IgD-negative memory B cell (primary cell): ENCODE measurements at regions not wholly inside any gene's neighbourhood (a gene's known extent, or its start where the extent isn't known, plus 50 kb on each side); places are given as distances from the start of the nearest gene placed in this dataset.

Source experiments
- H3K27ac Mint-ChIP-seq, 3 donors: one replicate each; pipeline ENCODE4 v1.8.0; 2020 to 2022; ENCODE audit warnings: mild to moderate bottlenecking in 3 of 3, mixed read lengths in 3 of 3, moderate library complexity in 1 of 3
- H3K27me3 Mint-ChIP-seq: one replicate; pipeline ENCODE4 v1.8.0; 2021; ENCODE audit warnings: mixed read lengths
- H3K36me3 Mint-ChIP-seq: one replicate; pipeline ENCODE4 v1.8.0; 2020; ENCODE audit warnings: mild to moderate bottlenecking, mixed read lengths
- H3K4me1 Mint-ChIP-seq, 3 donors: one replicate each; pipeline ENCODE4 v1.8.0; 2020 to 2022; ENCODE audit warnings: mixed read lengths in 3 of 3, mild to moderate bottlenecking in 1 of 3
- H3K4me3 Mint-ChIP-seq, 4 donors: one replicate each; pipeline ENCODE4 v1.8.0; 2020 to 2022; ENCODE audit warnings: mild to moderate bottlenecking in 4 of 4, mixed read lengths in 4 of 4, moderate library complexity in 3 of 4
- H3K9me3 Mint-ChIP-seq, 3 donors: one replicate each; pipeline ENCODE4 v1.8.0; 2020 to 2021; ENCODE audit warnings: mixed read lengths in 3 of 3, mild to moderate bottlenecking in 1 of 3

DNA sequence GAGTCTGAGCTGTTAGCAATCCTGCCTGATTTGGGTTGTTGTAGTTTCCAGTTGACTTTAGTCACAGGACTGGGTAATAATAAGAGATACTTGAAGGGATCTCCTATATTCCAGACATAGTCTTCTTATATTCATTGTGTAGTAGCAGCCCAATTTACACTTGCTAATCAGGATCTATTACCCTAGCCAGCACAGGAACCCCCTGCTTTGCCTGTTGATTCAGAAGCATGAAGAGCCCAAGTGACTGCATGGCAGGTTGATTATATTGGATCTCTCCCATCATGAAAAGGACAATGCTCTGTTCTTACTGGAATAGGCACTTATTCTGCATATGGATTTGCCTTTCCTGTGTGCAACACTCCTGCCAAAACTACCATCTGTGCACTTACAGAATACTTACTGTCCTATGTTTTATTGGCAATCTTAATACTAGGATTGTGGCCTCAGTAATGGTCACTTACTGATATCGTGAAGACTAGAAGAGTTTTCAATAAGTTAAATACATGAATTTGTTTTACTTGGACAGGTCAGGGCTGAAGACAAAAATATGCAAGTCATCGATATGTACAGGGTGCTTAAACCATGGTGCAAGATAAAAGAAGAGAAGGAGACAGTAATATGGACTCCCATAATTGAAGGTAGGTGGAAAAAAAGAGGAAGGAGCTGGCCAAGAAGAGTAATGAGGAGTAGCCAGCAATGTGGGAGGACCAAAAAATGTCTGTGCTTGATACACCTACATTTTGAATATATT, 304.1 kb downstream of the MCTP2 start:
- H3K27ac Mint-ChIP-seq, result no peak overlapping the region
- H3K36me3 Mint-ChIP-seq, result no peaks in the 10 kb centered on the region
- peaks cover 0 to 2% (median 0%) of the 10 kb centered on the region in 3 donors for H3K9me3 Mint-ChIP-seq
- H3K27me3 Mint-ChIP-seq, result no peaks in the 10 kb centered on the region
- no peaks in the 10 kb centered on the region for H3K4me1 Mint-ChIP-seq
- H3K4me3 Mint-ChIP-seq, result no peak overlapping the region

DNA sequence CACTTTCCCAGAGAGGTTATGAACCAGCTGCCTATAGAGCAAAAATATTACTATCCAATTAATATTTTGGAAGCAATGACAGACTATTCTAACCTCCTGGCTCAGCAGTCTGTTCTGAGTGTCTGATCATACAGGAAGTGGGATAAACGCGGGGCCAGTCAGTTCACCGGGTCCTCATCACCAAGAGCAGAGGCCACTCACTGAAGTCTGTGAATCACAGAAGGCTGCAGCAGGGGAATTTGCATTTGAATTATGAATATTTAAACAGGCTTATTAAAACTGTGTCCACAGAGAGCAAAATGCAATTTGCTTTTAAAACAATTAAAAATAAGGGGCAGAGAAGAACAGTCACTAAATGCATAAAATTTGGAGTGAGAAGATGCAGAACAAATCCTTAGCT, 305.2 kb downstream of the MCTP2 start:
- Mint-ChIP-seq H3K36me3 (no peaks in the 10 kb centered on the region), H3K9me3 (no peaks in the 10 kb centered on the region), H3K27ac (no peak overlapping the region), H3K4me3 (no peak overlapping the region), H3K27me3 (no peaks in the 10 kb centered on the region), H3K4me1 (no peaks in the 10 kb centered on the region)

DNA sequence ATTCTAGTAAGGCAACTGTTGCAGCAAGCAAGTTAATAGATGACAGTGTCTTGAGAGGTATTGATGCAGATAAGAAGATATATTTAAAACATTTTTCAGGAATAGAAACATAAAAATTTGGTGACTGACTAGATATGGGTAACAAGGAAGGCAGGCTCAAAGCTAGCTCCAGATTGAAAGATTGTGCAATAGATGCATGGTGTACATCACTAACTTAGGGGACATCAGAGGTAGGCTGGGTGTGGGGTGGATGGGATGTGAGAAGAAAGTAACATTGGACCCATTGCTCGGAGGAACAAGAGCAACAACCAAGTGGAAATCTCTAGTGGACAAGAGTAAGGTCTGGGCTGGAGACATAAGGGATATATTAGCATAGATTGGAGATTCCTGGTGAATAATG, 306.9 kb downstream of the MCTP2 start:
- no peaks in the 10 kb centered on the region for H3K4me1 Mint-ChIP-seq
- H3K27me3 Mint-ChIP-seq, result no peaks in the 10 kb centered on the region
- no peak overlapping the region for H3K27ac Mint-ChIP-seq

DNA sequence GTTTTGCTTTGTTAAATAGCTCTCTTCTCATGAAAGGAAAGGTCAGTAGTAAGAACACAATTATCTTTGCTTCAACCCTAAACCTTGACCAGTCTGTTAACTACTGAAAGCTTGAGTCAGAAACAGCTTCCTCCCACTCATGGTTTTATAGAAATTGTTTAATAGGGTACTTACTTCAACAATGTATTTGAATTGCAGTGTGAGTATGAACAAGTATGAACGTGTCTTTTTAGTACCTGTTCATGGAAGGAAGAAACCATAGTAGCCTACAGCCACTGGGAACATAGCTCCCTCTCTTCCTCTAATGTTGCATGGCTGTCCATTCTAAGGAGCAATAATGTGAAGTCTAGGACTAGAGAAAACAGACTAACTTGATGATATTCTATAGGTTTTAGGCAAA, 311.0 kb downstream of the MCTP2 start:
- Mint-ChIP-seq H3K36me3 (no peaks in the 10 kb centered on the region), H3K27ac (no peak overlapping the region), H3K4me1 (no peaks in the 10 kb centered on the region), H3K4me3 (no peak overlapping the region), H3K9me3 (no peaks in the 10 kb centered on the region), H3K27me3 (no peaks in the 10 kb centered on the region)

More for the DNA sequence above, 306.9 kb downstream of the MCTP2 start:
- Mint-ChIP-seq H3K9me3 (no peaks in the 10 kb centered on the region), H3K36me3 (no peaks in the 10 kb centered on the region), H3K4me3 (no peak overlapping the region)

DNA sequence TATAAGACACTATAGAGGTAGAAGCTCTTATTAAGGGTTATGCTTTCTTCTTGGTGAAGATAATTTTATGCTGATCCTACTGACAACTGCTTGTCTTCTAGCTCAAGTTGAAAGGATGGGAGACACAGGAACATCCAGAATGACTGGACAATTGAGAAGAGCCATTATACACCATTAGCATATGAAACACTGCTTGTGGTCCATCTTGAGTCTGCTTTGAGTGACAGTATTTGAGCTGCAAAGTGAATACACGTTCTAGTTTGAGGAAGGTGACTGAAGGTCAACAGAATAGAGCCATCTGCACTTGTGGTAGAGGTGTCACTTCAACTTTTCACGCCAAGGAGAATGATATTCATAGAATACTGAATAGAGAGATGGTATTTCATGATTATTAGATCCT, 315.4 kb downstream of the MCTP2 start:
- Mint-ChIP-seq H3K27me3 (peaks cover 2% of the 10 kb centered on the region), H3K9me3 (no peaks in the 10 kb centered on the region), H3K4me3 (no peak overlapping the region)

DNA sequence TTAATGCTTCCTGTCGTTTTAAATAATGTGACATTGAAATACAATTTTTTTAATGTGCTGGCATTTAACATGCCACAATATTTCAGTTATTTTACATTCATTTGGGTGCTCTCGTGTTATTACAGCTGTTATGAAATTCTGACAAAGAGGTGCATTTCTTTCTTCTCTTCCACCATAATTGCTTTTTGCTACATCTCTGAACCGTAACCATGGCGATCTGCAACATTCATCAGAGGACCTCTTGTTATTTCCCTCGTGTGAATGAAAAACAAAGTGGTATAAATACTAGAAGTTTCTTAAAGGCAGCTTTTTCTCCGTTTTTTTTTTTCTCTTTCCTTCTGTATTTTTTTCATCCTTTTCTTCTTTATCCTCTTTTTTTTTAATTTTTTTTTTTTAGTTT, 316.4 kb downstream of the MCTP2 start:
- H3K4me1 Mint-ChIP-seq, result no peaks in the 10 kb centered on the region
- H3K36me3 Mint-ChIP-seq, result no peaks in the 10 kb centered on the region
- peaks cover 0 to 2% (median 0%) of the 10 kb centered on the region in 3 donors for H3K9me3 Mint-ChIP-seq
- no peak overlapping the region for H3K4me3 Mint-ChIP-seq
- H3K27ac Mint-ChIP-seq, result no peak overlapping the region
- peaks cover 5% of the 10 kb centered on the region for H3K27me3 Mint-ChIP-seq

More for the DNA sequence above, 315.4 kb downstream of the MCTP2 start:
- H3K36me3 Mint-ChIP-seq, result no peaks in the 10 kb centered on the region
- H3K27ac Mint-ChIP-seq, result no peak overlapping the region
- no peaks in the 10 kb centered on the region for H3K4me1 Mint-ChIP-seq

DNA sequence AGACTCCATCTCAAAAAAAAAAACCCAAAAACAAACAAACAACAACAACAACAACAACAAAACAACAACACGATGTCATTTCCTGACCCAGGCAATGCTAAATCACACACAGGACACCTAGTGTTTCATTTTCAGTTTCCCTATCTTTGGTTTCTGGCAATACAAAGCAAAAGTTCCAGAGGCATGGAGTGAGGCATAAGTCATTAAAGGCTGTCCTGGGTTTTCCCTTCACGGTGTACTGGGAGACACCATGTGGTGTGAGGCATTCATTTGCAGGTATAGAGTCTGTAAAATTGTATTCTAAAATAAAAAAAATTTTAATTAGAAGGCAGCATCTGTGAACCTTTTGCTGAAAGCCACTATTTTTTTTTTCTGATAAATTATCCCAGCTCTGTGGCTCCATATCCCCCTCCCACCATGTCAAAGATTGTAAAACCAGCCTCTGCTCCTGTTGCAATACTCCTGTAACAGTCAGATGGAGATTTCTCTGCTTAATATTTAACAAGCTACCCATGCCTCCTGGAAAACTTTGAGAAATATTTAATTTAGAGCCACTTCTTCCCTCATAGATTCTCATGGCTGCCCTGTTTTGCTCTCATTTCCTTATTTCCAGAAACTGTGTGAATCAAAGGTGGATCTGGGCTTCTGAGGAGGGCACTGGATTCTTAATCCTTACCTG, 324.6 kb downstream of the MCTP2 start:
- H3K4me1 Mint-ChIP-seq, result peaks cover 0 to 2% (median 0%) of the 10 kb centered on the region in 3 donors
- no peaks in the 10 kb centered on the region for H3K36me3 Mint-ChIP-seq
- no peak overlapping the region for H3K27ac Mint-ChIP-seq
- peaks cover 6% of the 10 kb centered on the region for H3K27me3 Mint-ChIP-seq
- H3K9me3 Mint-ChIP-seq, result peaks cover 0 to 6% (median 2%) of the 10 kb centered on the region in 3 donors
- no peak overlapping the region for H3K4me3 Mint-ChIP-seq

DNA sequence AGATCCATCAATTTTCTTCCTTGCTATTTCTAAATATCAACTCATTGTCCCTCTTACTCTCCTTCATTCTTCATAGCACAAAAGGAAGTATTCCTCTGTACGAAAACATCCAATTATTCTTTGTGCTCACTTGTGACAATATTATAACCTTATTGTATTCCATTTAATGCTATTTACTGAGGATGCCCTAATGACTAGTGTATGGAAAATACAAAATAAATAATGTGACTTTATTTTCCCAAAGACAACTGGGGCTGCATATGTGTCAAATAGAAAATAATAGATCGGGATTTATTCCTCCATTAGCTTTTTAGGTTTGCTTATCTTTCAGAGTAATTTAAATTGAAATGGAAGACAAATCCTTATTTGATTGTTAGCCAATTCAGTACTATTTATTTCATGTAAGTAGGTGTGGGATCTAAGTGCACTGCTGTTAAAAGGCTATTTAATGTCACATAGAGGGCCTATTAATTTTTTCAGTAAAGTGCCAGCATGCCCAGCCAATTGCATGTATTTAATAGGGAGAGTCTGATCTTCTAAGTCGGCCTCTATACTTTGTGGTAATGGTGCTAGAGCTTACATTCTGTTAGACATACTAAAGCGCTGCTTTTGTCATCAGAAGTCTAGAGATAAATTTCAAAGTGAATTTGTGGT, 329.8 kb downstream of the MCTP2 start:
- Mint-ChIP-seq H3K4me1 (peaks cover 0 to 2% (median 0%) of the 10 kb centered on the region in 3 donors), H3K4me3 (no peak overlapping the region), H3K27ac (no peak overlapping the region), H3K27me3 (peaks cover 3% of the 10 kb centered on the region), H3K36me3 (no peaks in the 10 kb centered on the region), H3K9me3 (peaks cover 0 to 6% (median 4%) of the 10 kb centered on the region in 3 donors)

DNA sequence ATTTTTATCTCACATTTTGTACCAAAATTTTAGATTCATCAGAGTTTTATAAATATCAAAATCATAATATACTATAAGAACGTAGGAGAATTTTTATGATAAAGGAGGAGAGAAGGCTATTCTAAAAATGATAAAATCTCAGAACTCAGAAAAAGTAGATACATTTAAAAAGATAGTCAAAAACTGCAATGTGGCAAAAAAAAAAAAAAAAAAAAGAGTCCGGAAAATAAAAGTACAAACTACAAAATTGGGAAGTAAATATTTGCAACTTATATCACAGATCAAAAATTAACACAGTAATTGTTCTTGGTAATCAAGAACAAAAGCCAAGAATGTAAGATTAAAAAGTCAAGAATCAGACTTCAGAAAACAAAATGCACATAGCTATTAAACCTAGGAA, 332.1 kb downstream of the MCTP2 start:
- peaks cover 3% of the 10 kb centered on the region for H3K27me3 Mint-ChIP-seq
- no peaks in the 10 kb centered on the region for H3K36me3 Mint-ChIP-seq
- peaks cover 0 to 6% (median 4%) of the 10 kb centered on the region in 3 donors for H3K9me3 Mint-ChIP-seq
- no peak overlapping the region for H3K27ac Mint-ChIP-seq
- no peaks in the 10 kb centered on the region for H3K4me1 Mint-ChIP-seq
- no peak overlapping the region for H3K4me3 Mint-ChIP-seq

DNA sequence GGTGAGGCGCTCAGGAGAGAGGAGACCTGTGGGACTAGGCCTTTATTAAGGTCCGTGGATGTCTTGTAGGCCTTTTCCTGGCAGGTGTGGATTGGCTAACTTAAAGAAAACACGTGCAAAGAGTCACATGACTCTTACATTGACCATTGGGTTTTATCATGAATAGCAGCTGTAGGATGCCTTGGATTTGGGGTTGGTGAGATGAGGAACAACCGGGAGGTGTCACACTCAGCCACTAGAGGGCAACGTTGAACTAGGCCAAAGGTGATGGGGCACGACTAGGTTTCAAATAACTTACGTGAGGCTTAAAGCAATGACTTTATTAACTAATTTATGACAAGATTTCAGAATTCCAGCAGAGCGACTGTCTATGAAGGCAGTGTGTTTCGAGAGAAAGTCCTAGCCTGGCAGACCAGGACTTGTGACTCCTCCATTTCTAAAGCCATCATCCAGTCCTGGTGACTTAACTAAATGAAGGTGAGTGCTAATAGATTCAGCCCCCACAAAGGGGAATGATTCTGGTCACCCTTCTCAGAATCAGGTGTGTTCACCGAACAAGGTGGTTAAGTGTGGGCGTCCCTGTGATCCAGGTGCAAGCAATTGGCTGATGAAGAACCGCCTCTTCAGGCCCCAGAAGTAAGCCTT, 345.6 kb downstream of the MCTP2 start:
- Mint-ChIP-seq H3K9me3 (peaks cover 0 to 3% (median 0%) of the 10 kb centered on the region in 3 donors), H3K4me1 (no peaks in the 10 kb centered on the region), H3K36me3 (no peaks in the 10 kb centered on the region), H3K27me3 (peaks cover 23% of the 10 kb centered on the region), H3K4me3 (no peak overlapping the region), H3K27ac (no peak overlapping the region)

DNA sequence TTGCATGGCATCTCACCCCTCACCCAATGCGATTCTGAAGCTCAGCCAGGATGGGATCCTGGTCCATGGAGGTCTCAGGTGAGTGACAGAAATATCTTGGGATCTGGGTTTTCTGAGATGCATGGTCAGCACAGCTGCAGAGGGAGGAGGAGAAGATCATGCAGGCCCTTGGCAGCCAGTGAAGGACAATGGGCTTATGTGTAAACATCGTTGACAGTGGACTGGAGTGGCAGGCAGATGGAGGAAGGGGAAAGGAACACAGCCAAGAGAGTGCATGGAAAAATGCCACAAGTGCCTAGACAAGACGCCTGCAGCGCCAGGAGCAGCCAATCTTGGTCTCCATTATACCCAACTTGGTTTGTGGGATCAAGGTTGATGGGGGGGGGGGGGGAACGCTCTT, 347.9 kb downstream of the MCTP2 start:
- Mint-ChIP-seq H3K4me1 (peaks cover 0 to under 1% (median 0%) of the 10 kb centered on the region in 3 donors), H3K27me3 (peaks cover 35% of the 10 kb centered on the region), H3K9me3 (peaks cover 0 to 3% (median 0%) of the 10 kb centered on the region in 3 donors), H3K4me3 (no peak overlapping the region), H3K27ac (no peak overlapping the region), H3K36me3 (no peaks in the 10 kb centered on the region)

DNA sequence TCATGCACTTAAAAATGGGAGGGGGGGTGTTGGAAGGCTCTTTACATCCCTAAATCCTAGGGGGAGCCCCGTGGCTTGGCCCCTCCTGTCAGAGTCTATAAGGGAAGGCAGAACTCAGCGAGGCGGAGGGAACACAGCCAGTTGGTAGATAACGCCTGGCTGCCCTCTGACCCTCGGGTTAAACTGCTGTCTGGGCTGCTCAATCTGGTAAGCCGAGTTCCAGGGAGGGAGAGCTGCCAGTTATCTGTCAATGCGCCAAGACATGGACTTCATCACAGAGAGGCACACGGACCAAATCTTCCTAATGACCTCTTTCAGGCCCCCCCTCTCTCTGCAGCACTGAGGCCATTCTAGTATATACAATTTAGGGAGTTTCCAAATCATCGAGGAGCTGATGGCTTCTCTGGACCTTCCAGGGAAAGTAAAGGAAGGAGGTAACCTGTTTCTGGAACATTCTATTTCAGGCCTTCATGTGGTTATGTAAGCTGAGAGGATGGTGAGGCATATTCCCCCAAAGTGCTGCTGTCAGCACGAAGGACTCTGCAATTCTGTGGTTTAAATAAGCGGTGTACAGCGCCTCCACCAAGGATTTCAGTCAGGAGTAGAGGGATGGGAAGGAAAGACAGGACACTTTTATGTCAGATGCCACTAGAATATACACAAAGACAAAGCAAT, 349.0 kb downstream of the MCTP2 start:
- no peak overlapping the region for H3K27ac Mint-ChIP-seq
- H3K4me3 Mint-ChIP-seq, result no peak overlapping the region
- H3K4me1 Mint-ChIP-seq, result peaks cover 0 to 8% (median 5%) of the 10 kb centered on the region in 3 donors
- peaks cover 0 to 3% (median 0%) of the 10 kb centered on the region in 3 donors for H3K9me3 Mint-ChIP-seq
- peaks cover 45% of the 10 kb centered on the region for H3K27me3 Mint-ChIP-seq
- H3K36me3 Mint-ChIP-seq, result no peaks in the 10 kb centered on the region

DNA sequence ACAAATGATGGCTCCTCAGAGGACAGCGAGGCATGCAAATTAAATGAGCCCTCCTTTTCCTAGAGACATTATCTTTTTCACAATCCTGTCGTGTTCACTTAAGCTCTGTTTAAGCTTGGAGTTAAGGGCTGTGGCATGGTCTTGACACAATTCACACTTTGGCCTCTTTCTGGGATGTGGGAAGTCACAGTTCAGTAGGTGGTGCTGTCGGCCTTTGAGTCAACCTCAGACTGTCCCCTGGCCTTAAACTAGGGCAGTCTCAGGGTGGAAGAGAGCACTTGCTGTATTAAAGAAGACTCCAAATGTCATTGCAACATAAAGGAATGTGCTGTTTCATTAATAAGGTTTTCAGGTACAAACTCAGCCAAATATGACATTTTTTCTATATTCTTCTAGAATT, 351.0 kb downstream of the MCTP2 start:
- Mint-ChIP-seq H3K27me3 (peaks cover 47% of the 10 kb centered on the region), H3K27ac (no peak overlapping the region), H3K36me3 (peaks cover 2% of the 10 kb centered on the region), H3K4me3 (no peak overlapping the region), H3K4me1 (peaks cover 0 to 8% (median 8%) of the 10 kb centered on the region in 3 donors), H3K9me3 (peaks cover 0 to 3% (median 0%) of the 10 kb centered on the region in 3 donors)

DNA sequence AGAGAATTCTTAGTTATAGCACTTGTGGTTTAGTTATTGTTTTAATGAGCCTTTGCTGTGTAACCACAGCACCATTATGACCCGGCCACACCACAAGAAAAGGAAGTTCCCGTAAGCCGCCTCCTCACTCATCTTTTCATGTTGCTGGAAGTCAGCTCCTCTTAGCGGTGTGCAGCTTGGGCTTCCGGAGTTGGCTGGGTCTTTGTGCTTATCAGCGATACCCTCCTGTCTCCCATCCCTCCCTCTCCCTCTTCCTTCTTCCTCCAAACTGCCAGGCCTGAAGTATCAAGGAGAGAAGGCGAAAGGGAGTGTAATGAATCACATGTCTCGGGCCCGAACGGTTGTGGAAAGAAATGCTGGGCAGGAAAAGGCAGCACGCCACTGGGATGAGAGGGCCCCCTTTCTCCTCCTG, 353.5 kb downstream of the MCTP2 start:
- peaks cover 2% of the 10 kb centered on the region for H3K36me3 Mint-ChIP-seq
- peak overlapping the region in 1 of 4 donors; percentile 70 for H3K4me3 Mint-ChIP-seq
- peak overlapping the region in 1 of 3 donors; percentile 6 for H3K27ac Mint-ChIP-seq
- H3K4me1 Mint-ChIP-seq, result peaks cover 0 to 8% (median 8%) of the 10 kb centered on the region in 3 donors
- H3K27me3 Mint-ChIP-seq, result peaks cover 37% of the 10 kb centered on the region
- H3K9me3 Mint-ChIP-seq, result peaks cover 0 to 3% (median 0%) of the 10 kb centered on the region in 3 donors
